ENCODE measurements at regions not wholly inside any gene's neighbourhood (a gene's known extent, or its start where the extent isn't known, plus 50 kb on each side); places are given as distances from the start of the nearest gene placed in this dataset.
"Not testable (repeated sequence)": the region's sequence is repeated elsewhere in the genome, so short reads cannot be mapped to it uniquely, and the experiment has no call there.

DNA sequence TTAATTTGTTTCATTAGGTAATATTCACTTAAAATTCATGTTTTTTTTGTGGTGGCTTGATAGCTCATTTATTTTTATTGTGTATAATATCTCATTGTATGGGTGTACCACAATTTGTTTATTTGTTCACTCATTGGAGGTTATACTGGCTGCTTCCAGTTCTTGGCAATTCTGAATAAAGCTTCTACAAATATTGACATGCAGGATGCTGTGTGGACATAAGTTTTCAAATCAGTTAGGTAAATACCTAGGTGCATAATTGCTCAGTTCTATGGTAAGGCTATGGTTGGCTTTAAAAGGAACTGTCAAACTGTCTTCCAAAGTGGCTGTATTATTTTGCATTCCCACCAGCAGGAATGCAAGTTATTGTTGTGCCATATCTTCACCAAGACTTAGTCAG, 504.5 kb upstream of the GALNTL6 start:
- peak in 1 of 2 experiments; percentile 14 for DNase-seq

DNA sequence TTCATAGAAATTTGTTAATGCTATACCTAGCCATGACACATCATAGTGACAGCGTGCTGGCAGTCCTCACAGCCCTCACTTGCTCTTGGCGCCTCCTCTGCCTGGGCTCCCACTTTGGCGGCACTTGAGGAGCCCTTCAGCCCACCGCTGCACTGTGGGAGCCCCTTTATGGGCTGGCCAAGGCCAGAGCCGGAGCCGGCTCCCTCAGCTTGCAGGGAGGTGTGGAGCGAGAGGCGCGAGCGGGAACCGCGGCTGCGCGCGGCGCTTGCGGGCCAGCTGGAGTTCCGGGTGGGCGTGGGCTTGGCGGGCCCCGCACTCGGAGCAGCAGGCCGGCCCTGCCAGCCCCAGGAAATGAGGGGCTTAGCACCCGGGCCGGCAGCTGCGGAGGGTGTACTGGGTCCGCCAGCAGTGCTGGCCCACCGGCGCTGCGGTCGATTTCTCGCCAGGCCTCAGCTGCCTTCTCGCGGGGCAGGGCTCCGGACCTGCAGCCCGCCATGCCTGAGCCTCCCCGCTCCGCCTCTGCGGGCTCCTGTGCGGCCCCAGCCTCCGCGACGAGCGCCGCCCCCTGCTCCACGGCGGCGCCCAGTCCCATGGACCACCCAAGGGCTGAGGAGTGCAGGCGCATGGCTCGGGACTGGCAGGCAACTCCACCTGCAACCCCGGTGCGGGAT, 515.0 kb upstream of the GALNTL6 start:
- not testable (repeated sequence) for DNase-seq

DNA sequence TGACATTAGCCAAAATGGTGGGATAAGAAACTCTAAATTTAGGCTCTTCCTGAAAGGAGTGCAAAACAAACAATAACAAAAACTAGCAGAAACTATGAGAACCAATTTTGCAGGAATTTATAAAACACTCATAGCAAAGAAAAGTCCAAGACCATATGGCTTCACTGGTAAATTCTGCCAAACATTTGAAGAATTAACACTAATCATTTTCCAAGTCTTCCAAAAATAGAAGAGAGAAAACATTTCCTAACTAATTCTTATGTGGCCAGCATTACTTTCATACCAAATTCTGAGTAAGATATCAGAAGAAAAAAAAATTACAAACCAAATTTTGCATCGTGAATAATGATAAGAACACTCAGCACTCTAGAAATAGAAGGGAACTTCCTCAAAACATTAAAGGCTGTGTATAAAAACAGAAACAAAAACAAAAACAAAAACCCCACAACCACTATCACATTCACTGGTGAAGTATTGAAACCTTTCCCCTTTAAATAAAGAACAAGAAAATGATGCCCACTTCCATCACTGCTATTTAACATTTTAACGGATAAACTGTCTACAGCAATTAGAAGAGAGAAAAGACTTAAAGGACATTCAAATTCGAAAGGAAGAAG, 524.3 kb upstream of the GALNTL6 start:
- DNase-seq: no peak

DNA sequence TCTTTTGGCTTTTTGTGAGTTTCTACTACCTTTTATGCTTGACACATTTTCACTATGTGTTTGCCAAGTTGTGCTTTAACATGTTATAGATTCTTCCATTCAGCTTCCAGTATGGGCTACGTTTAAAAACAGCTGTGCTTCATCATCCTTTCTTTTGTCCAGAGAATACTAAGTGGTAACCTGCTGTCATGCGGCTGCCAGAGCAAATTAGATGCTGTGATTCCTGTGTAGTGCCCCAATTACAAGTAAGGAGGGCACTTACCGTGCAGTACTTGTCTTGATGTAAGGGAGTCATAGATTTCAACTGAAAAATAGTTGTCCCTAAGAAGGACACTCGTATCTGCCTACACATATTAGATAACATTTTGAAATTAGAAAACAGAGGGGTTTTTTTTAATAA, 531.8 kb upstream of the GALNTL6 start:
- no peak for DNase-seq

DNA sequence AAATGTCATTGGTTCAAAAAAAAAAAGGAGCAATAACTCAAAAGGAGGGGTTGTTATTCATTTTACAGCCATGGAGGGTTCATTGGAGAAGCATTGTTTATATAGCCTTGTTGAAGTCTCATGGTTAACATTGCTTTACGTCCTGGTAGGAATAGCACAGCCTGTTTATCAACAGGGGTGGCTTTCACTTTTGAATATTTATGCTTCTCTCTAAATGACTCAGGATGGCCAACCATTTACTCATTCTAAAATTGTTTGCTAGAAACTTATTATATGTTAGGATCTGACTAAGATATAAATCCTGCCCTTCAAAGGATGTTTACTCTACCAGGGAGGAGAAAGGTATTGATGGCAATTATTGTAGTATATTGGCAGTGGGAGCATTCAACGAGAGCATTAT, 534.1 kb upstream of the GALNTL6 start:
- no peak for DNase-seq

DNA sequence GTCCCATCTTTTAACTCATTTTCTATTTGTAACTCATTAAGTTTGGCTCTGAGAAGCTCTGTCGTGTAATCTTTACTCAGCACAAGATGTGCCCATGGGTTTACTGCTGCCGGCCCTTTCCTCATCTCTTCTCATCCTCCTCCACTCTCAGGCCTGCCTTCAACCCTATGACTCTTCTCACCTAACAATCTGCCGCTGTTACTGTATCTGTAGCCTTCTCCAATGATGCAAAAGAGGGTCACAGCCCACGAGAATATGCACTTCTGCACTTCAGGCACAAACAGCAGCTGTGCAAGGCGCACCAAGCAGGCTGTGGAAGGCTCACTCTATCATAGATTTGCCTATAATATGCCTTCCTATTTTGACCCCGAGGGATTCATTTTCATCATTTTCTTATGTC, 546.5 kb upstream of the GALNTL6 start:
- DNase-seq: no peak

DNA sequence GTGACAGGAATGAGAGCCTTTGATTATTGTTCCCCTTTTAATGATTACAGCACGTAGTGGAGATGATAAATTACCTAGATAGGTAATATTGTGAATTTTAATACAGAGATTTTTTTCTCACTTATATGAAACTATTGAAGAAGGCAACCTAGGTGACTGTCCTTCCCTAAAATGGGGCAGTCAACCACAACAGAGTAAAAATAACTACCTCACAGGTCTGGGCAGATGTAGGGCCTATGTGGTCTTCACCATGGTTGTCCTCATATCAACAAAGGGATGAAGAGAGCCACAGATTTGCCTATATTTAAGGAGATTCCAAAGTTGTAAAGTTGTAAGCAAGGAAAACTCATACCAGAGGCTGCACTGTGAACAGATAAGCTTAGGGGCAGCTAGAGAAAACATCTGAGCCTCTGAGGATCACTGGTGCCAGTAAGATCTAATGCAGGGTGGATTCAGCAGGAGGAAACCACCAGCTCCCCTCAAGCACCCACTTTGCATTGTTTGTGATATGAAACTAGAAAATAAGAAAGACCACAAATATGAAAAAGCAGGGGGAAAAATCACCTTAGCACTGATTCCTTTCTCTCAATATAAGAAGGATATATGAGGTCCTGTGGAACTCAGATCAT, 547.9 kb upstream of the GALNTL6 start:
- no peak for DNase-seq

DNA sequence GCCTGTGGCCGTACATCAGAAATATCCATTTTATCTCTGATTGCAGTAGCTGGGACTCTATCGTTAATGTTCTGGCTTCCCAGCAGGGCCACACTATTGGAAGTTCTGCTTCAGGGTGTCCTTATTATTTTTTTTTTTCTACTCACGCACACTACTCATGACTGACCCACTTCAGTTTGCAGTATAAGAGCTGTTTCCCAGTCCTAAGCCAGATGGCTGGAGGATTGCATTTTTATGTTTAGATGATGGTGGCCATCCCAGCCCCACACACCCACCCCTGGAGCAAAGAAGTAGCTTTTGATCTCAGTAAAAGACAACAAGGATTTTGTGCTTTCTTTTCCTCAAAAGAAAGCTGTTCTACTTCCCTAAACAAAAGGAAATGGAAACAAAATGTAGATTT, 557.0 kb upstream of the GALNTL6 start:
- no peak for DNase-seq

DNA sequence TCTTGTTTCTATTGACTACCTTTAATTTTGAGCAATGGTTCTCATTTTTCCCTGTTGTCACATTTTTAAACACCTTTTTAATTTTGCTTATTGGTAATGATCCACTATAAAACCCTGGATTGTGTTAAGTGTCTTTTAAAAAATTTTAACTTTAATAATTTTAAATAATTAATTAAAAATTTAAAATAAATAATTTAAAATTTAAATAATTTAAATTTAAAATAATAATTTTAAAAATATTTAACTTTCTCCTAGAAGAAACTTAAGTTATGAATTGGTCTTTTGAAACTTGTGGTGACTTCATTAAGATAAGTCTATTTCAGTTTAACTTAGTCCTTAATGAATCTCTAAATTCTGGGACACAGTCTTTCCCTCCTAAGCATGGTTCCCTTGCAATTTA, 566.3 kb upstream of the GALNTL6 start:
- no peak for DNase-seq

DNA sequence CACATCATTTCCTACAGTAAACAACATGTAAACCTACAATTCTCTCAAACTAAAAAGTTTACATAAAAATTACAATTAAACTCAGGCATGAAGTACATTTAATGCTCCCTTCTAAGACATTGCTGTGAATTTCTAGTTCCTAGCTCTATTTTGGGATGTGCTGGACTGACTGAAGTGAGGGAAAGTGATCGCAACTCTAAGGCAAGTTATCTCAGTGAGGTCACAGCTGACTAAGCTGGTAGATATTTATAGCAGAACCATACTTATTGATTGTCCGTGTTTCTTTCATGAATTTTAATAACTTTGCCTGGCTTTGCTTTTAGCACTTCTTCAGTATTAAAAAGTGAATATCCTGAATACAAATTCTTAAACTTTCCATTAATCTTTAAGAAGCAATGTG, 570.4 kb upstream of the GALNTL6 start:
- no peak for DNase-seq

DNA sequence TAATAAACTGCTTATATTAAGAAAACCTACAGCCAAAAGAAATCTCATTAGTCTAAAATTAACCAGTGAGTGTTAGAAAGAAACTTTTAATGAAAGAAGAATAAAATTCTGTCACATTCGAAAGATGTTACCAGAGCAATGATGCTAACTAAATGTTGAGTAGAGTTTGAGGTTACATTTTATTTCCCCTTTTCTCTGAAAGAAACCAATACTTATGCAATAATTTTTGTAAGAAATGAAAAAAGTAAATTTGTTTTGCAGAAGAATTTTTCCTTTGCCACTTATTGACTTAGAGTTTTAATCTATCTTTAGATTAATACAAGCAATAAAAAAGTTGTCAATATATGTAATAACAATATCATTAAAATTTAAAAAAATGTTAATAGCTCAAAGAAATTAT, 574.0 kb upstream of the GALNTL6 start:
- DNase-seq: no peak

DNA sequence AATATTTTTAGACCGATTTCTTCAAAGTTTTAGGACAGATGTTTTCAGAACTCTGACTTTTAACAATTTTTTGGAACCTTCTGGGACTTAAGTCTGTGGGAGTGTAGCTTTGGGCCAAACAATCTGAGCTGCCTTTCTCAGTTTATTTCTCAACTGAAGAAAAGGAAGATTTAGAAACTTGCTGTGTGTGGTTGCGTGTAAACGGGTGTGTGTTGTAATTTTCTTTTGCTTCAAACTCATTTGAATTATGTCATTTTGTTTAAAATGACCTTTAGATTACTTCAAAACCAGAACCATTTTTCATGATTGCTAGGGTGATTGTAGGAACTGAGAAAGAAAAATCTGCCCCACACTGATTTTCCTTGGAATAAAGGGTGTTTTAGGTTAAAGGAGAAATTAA, 577.7 kb upstream of the GALNTL6 start:
- no peak for DNase-seq

DNA sequence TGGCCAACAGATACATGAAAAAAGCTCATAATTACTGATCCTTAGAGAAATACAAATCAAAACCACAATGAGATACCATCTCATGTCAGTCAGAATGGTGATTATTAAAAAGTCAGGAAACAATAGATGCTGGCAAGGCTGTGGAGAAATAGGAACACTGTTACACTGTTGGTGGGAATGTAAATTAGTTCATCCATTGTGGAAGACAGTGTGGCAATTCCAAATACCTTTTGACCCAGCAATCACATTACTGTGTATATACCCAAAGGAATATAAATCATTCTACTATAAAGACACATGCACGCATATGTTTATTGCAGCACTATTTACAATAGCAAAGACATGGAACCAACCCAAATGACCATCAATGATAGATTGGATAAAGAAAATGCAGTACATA, 583.9 kb upstream of the GALNTL6 start:
- DNase-seq: not testable (repeated sequence)

DNA sequence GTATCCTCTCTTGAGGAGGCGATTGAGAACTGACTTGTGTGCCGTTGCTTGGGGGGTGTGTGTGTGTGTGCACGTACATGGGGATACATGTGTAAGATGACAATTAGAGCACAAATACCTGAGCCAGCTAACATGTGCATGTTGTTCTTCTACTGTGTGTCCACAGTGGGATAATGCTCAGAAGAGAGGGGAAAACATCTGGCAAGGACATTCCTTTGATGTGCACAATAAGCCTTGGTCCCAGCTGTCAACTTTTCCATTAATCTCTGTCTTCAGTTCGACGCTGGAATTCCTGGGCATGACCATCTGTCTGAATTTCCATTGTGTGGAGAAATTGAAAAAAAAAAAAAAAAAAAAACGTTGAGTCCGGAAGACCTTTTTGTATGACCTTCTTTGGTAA, 592.0 kb upstream of the GALNTL6 start:
- DNase-seq: no peak

DNA sequence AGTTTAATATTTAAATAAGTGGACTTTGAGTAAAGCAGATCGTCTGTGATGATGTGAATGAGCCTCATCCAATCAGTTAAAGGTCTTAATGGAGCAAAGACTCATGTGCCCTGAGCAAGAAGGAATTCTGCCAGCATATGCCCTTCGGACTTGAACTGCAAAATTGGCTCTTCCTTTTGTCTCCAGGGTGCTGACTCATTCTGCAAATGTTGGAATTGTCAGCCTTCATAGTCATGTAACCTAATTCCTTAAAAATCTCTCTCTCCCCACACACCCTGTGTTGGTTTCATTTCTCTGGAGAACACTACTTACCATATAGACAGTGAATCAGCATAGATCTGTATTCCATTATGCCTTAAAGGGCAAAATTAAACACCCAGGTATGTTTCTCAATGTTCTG, 609.8 kb upstream of the GALNTL6 start:
- no peak for DNase-seq

DNA sequence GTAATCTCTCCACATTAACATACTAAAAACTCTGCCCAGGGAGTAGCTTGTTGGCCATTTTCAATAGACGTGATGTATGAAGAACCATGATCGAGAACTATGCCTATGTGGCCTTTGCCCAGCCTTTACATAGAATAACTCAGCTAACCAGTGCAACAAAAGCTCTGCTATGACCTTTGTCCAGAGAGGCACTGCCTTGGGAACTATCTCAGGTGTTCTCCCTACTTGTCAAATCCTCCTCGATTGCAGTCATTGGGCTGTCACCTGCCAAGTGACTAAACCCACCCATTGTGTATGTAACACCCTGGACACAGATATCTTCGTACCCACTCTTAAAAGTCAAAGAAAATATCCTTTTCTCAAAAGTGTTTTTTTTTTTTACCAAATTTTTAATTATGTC, 610.3 kb upstream of the GALNTL6 start:
- no peak for DNase-seq

DNA sequence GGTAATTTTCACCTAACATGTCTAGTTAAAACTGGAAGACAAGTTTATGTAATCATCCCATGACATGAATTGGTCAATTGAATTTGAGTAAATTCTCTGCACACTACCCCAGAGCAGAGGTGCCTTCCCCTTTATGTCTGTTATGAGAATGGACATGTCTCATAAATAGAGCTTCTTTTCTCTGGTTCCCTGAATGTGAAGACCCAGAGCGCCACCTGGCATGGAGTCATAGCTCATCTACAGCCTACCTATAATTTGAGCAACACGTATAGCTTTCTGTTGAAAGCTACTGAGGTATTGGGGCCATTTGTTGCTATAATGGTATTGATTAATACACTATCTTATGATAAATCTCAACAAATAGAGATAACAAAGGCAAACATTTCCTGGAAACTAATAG, 626.5 kb upstream of the GALNTL6 start:
- DNase-seq: no peak

DNA sequence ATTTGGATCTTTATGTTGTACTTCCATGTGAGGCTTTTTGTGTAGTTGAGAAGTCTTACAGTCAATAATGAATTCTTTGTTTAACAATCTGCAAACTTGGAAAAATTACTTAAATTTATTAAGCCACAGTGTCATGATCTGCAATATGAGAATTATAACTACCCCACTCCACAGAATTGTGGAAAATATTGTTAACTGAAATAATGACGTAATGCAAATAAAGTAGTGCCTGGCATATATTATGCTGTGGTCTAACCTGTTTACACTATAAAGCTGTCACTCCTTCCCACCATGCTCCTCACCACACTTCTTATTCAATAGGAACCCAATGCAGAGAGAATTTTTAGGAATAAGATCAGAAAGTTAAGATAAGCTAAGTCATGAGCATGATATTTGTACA, 632.1 kb upstream of the GALNTL6 start:
- no peak for DNase-seq

DNA sequence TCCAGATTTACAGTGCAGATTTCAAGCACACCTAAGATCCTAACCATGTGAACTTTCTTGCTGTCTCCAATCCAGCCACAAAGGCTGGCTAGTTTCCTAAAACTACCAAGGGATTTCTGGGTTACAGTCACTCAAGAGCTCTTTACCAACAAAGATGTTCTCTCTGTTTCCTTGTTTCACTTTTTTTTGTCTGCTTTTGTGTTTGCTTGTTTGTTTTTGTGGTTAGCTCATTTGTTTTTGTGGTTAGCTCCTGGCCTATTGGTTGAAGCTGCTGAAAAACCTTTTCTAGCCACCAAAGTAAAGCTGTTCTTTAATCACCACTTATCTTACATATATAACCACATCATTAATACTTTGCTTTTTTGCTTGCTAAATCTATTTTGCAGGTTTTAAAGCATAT, 642.5 kb upstream of the GALNTL6 start:
- DNase-seq: no peak

DNA sequence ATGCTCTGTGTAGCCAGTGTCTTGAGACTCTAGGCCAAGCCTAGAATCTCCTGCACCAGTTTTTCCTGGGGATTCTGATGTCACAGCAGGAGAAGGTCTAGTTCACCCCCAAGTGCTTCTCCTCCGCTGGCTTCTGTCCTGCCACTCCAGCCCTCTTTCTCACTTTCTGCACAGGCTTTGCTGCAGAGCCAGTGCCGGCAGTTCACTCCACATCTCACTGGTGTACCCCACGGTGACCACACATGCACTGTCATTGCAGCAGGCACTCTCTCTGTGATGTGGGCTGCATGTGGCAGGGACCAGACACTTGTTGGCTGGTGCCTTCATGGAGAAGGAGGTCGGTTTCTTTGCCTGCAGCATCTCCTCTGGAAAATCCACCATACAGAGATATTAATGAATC, 643.8 kb upstream of the GALNTL6 start:
- no peak for DNase-seq

DNA sequence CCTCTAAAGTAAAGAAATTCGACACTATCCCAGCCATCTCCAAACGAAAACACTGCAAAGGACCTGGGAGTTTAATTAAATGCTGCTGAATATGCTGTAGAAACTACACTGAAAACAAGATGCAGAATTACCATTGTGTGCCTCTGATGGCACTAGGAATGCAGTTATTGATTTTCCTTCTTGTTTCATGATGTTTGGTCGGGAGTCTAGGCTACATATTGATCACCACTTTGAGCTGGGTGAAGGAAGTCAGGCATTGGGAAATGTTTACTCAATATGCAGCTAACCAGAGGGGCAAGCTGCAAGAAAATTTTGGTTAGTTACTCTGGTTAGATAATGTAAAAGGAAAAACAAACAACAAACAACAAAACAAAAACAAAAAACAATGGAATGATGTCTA, 650.7 kb upstream of the GALNTL6 start:
- DNase-seq: no peak

DNA sequence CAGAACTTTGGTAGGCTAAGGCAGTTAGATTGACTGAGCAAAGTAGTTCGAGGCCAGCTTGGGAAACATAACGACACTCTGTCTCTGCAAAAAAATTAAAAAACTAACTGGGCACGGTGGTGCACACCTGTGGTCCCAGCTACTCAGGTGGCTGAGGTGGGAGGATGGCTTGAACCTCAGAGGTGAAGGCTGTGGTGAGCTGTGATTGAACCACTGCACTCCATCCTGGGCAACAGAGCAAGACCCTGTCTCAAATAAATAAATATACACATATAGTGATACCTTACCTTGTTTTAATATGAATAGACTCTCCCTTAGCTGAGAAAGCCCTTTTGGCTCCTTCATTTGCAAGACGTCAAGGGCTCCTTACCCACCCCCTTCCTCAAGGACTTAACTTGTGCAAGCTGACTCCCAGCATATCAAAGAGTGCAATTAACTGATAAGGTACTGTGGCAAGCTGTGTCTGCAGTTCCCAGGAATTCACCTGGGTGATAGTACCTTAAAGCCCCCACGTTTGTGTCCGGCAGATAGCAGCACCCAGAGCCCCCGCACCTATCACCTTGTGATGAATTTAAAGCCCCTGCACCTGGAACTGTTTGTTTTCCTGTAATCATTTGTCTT, 655.6 kb upstream of the GALNTL6 start:
- no peak for DNase-seq

DNA sequence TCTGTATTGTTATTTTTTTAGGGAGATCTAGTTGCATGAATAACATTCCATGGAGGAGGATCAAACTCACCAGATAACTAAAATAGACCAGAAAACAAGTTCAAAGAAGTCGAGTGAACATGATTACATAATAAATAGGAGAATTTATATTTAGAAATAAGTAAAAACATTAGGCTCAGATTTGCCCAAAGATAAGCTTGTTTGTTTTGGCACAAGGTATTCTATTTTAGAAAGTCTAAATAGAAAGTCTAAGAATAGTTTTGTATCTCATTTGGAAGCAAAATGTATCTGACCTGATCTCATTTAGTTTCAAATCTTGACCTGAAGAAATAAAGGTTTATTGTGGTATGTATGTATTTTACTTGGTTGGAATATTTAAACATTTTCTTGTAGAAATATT, 670.6 kb upstream of the GALNTL6 start:
- DNase-seq: no peak

DNA sequence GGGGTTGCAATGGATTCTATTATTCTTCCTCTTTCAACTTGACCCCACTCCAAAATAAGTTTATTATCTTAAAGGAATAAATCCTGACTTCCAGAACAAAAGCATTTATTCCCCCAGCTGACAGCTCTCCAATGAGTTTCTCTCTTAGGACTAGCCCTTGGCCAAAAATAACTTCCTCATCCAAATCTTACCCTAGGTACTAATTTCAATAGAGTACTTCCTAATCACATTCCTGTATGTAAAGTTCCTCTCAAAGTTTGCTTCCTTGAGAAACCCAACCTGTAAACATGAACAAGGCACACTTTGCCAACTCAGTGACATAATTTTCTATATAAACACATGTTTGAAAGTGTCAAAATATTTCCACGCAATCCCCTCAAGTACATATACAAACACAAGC, 671.2 kb upstream of the GALNTL6 start:
- DNase-seq: no peak
